ENCODE measurements at regions not wholly inside any gene's neighbourhood (a gene's known extent, or its start where the extent isn't known, plus 50 kb on each side); places are given as distances from the start of the nearest gene placed in this dataset.

GRCh38 chr2:147548451-147548850 lies 296.4 kb upstream of the ACVR2A start:
- no peaks in the 10 kb centered on the region for H3K27me3 ChIP-seq (replicated peaks; ENCODE audit: insufficient read depth, low read depth, low read length, poor library complexity)
- no peaks in the 10 kb centered on the region for H3K36me3 ChIP-seq (ENCODE audit: insufficient read depth, low read length, poor library complexity, severe bottlenecking)
- CTCF ChIA-PET, result no interaction called here
- TF ChIP-seq, protein P1, sequence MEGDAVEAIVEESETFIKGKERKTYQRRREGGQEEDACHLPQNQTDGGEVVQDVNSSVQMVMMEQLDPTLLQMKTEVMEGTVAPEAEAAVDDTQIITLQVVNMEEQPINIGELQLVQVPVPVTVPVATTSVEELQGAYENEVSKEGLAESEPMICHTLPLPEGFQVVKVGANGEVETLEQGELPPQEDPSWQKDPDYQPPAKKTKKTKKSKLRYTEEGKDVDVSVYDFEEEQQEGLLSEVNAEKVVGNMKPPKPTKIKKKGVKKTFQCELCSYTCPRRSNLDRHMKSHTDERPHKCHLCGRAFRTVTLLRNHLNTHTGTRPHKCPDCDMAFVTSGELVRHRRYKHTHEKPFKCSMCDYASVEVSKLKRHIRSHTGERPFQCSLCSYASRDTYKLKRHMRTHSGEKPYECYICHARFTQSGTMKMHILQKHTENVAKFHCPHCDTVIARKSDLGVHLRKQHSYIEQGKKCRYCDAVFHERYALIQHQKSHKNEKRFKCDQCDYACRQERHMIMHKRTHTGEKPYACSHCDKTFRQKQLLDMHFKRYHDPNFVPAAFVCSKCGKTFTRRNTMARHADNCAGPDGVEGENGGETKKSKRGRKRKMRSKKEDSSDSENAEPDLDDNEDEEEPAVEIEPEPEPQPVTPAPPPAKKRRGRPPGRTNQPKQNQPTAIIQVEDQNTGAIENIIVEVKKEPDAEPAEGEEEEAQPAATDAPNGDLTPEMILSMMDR (conservative IDR thresholded peaks at IDR 0.05; ENCODE audit: low read depth, low read length), result no peak
- TF ChIP-seq EZH2 (IDR thresholded peaks at IDR 0.05; ENCODE audit: borderline replicate concordance, low read depth, low read length, poor library complexity, severe bottlenecking), result no peak
- DNase-seq (ENCODE audit: low spot score), result no peak
- H3K4me3 ChIP-seq (ENCODE audit: low read depth, low read length, poor library complexity, severe bottlenecking), result no peak overlapping the region
- no TSS peak for BruUV-seq (replicated peaks)
- no peak overlapping the region for H3K27ac ChIP-seq (ENCODE audit: low read depth, low read length, poor library complexity, severe bottlenecking)
- intact Hi-C loops (cut with micrococcal nuclease; ENCODE audit: unreplicated experiment), result no loop called here
- POLR2A ChIA-PET (ENCODE audit: low non-redundant PET), result no interaction called here
- no peaks in the 10 kb centered on the region for H3K9me3 ChIP-seq (ENCODE audit: low read depth, low read length, poor library complexity, severe bottlenecking)
- H3K4me1 ChIP-seq (ENCODE audit: insufficient read depth, low read length, poor library complexity, severe bottlenecking), result no peaks in the 10 kb centered on the region

- no TSS peak for BruUV-seq (replicated peaks)
- Histone ChIP-seq H3K4me3 (ENCODE audit: low read depth, low read length, poor library complexity, severe bottlenecking) (no peak overlapping the region), H3K9me3 (ENCODE audit: low read depth, low read length, poor library complexity, severe bottlenecking) (no peaks in the 10 kb centered on the region), H3K27me3 (replicated peaks; ENCODE audit: insufficient read depth, low read depth, low read length, poor library complexity) (no peaks in the 10 kb centered on the region), H3K4me1 (ENCODE audit: insufficient read depth, low read length, poor library complexity, severe bottlenecking) (no peaks in the 10 kb centered on the region), H3K27ac (ENCODE audit: low read depth, low read length, poor library complexity, severe bottlenecking) (no peak overlapping the region), H3K36me3 (ENCODE audit: insufficient read depth, low read length, poor library complexity, severe bottlenecking) (no peaks in the 10 kb centered on the region)
- intact Hi-C loops (cut with micrococcal nuclease; ENCODE audit: unreplicated experiment), result no loop called here
- DNase-seq (ENCODE audit: low spot score), result no peak
- ChIA-PET CTCF (no interaction called here), POLR2A (ENCODE audit: low non-redundant PET) (no interaction called here)
- TF ChIP-seq EZH2 (IDR thresholded peaks at IDR 0.05; ENCODE audit: borderline replicate concordance, low read depth, low read length, poor library complexity, severe bottlenecking), result no peak
- TF ChIP-seq, protein P1 (conservative IDR thresholded peaks at IDR 0.05; ENCODE audit: low read depth, low read length), result no peak
Observed at GRCh38 chr2:147547440-147547839, 297.4 kb upstream of the ACVR2A start.

DNA sequence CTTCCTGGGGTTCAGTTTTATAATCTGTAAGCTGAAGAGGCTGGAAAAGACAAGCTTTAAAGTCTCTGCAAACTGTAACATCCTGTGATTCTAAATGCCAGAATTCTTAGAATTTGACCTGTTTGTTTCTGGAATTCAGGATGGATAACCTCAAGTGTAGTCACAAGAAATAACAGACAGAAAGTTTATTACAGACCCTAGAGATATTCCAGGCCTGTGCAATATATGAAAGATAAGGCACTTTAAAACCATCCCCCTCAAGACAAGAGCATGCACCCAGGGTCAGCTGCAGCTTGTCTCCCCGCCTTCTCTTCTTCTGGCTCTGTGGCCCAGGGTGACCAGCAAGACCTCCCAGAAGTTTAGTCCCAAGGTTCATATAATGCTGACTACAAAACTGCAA lies 298.7 kb upstream of the ACVR2A start:
- H3K9me3 ChIP-seq (ENCODE audit: low read depth, low read length, poor library complexity, severe bottlenecking), result no peaks in the 10 kb centered on the region
- ChIA-PET POLR2A (ENCODE audit: low non-redundant PET) (no interaction called here), CTCF (no interaction called here)
- DNase-seq (ENCODE audit: low spot score), result no peak
- H3K4me1 ChIP-seq (ENCODE audit: insufficient read depth, low read length, poor library complexity, severe bottlenecking), result no peaks in the 10 kb centered on the region
- no peaks in the 10 kb centered on the region for H3K27me3 ChIP-seq (replicated peaks; ENCODE audit: insufficient read depth, low read depth, low read length, poor library complexity)
- H3K36me3 ChIP-seq (ENCODE audit: insufficient read depth, low read length, poor library complexity, severe bottlenecking), result no peaks in the 10 kb centered on the region
- H3K4me3 ChIP-seq (ENCODE audit: low read depth, low read length, poor library complexity, severe bottlenecking), result no peak overlapping the region
- intact Hi-C loops (cut with micrococcal nuclease; ENCODE audit: unreplicated experiment), result no loop called here
- no TSS peak for BruUV-seq (replicated peaks)
- no peak overlapping the region for H3K27ac ChIP-seq (ENCODE audit: low read depth, low read length, poor library complexity, severe bottlenecking)
- TF ChIP-seq, protein P1 (conservative IDR thresholded peaks at IDR 0.05; ENCODE audit: low read depth, low read length), result no peak
- TF ChIP-seq EZH2 (IDR thresholded peaks at IDR 0.05; ENCODE audit: borderline replicate concordance, low read depth, low read length, poor library complexity, severe bottlenecking), result no peak
